Gastrocnemius medialis (tissue), 4 donors: ENCODE measurements at regions not wholly inside any gene's neighbourhood (a gene's known extent, or its start where the extent isn't known, plus 50 kb on each side); places are given as distances from the start of the nearest gene placed in this dataset.

ENCODE experiments used
- ATAC-seq, 2 donors: fragments of 150-250 bp; one replicate each; pipeline ENCODE4 v1.9.1; 2016
- DNase-seq, 2 donors: peaks; one replicate each; pipeline ENCODE4 v3.0.0-alpha.2; 2019
- H3K27ac ChIP-seq, 4 donors: fragments of 200-600 bp; sonication (generic); 1 replicate in 1 of 4; 2 replicates in 3 of 4; pipeline ENCODE4 v1.5.1; 2016 to 2018; ENCODE audit warnings: mild to moderate bottlenecking in 2 of 4, moderate library complexity in 1 of 4
- H3K27me3 ChIP-seq, 3 donors: fragments of 200-600 bp; sonication (generic) in 2 of 3; 1 replicate in 1 of 3; 2 replicates in 2 of 3; pipeline versions ENCODE4 v1.5.1 to v1.6.0; 2016 to 2019; ENCODE audit warnings: mild to moderate bottlenecking in 1 of 3, moderate library complexity in 1 of 3
- H3K36me3 ChIP-seq, 2 donors: fragments of 200-600 bp; sonication (generic) in 1 of 2; one replicate each; pipeline ENCODE4 v1.5.1; 2017 to 2018
- H3K4me1 ChIP-seq, 2 donors: fragments of 200-600 bp; sonication (generic) in 1 of 2; one replicate each; pipeline ENCODE4 v1.5.1; 2016 to 2017; ENCODE audit warnings: mild to moderate bottlenecking in 2 of 2
- H3K4me3 ChIP-seq, 4 donors: fragments of 200-600 bp; sonication (generic) in 3 of 4; 1 replicate in 1 of 4; 2 replicates in 3 of 4; pipeline ENCODE4 v1.5.1; 2016 to 2019; ENCODE audit warnings: mild to moderate bottlenecking in 2 of 4
- H3K9me3 ChIP-seq, 3 donors: fragments of 200-600 bp; sonication (generic) in 2 of 3; 1 replicate in 1 of 3; 2 replicates in 2 of 3; pipeline ENCODE4 v1.5.1; 2016 to 2019
- POLR2A ChIP-seq, 2 donors: fragments of 450-650 bp; IDR thresholded peaks; one replicate each; pipeline ENCODE4 v1.6.1; 2017; ENCODE audit warnings: antibody characterized with exemption in 2 of 2, mild to moderate bottlenecking in 2 of 2, moderate library complexity in 2 of 2
- in situ Hi-C, 4 donors: fragments of 200-750 bp; cut with MboI; loops; one replicate each; pipeline versions ENCODE4 v1.15.0 to v1.8.0; 2017; ENCODE audit warnings: low sequenced_read_pairs in 4 of 4
- intact Hi-C: fragments of 100-400 bp; cut with DNase I; formaldehyde crosslinking; loops from one replicate; pipeline ENCODE4 v1.15.1; 2023; ENCODE audit warnings: low total_unique reads
- TF ChIP-seq, protein P1 (sequence below), 5 experiments: fragments of 450-650 bp in 3 of 5; fragments of 200-600 bp in 2 of 5; sonication (generic) in 2 of 5; IDR thresholded peaks in 4 of 5; conservative IDR thresholded peaks in 1 of 5; 1 replicate in 4 of 5; 2 replicates in 1 of 5; pipeline ENCODE4 v1.5.1; 2016 to 2019; ENCODE audit warnings: antibody characterized with exemption in 5 of 5, mild to moderate bottlenecking in 3 of 5, moderate library complexity in 3 of 5

DNA sequence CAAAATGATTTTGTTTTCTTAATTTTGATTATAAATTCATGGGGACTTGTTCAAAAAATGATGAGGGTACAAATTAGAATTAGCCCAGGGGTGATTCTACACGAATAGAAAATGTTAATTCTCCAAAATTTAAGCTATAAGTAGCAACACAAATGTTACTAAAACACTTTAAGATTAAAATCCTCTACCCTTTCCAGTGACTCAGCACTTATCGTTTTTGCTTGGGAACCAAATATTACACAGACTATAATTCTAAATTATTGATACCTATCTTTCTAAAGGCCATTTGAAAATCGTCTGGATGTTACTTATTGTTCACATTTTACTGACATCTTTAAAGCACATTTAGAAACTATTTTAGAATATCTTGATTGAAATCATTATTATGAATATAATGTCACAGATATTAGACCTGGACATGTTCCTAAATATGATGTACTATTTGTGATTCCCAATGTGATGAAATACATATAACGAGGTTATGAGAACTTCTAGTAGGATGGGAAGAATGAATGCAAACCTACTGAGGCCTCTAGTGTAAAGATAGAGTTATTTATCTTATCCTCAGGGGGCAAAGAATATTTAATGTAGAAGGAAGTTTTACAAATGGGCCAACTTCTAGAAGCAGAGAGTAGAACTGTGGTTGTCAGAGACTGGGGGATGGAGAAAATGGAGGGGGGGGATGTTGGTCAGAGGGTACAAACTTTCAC lies 132.0 kb upstream of the TP63 start:
- ATAC-seq: no peak
- H3K36me3 ChIP-seq: no peaks in the 10 kb centered on the region
- H3K27ac ChIP-seq: no peak overlapping the region
- H3K9me3 ChIP-seq: no peaks in the 10 kb centered on the region
- in situ Hi-C loops: no loop called here
- no peaks in the 10 kb centered on the region for H3K4me1 ChIP-seq
- H3K4me3 ChIP-seq: no peak overlapping the region
- DNase-seq: no peak
- TF ChIP-seq, protein P1, sequence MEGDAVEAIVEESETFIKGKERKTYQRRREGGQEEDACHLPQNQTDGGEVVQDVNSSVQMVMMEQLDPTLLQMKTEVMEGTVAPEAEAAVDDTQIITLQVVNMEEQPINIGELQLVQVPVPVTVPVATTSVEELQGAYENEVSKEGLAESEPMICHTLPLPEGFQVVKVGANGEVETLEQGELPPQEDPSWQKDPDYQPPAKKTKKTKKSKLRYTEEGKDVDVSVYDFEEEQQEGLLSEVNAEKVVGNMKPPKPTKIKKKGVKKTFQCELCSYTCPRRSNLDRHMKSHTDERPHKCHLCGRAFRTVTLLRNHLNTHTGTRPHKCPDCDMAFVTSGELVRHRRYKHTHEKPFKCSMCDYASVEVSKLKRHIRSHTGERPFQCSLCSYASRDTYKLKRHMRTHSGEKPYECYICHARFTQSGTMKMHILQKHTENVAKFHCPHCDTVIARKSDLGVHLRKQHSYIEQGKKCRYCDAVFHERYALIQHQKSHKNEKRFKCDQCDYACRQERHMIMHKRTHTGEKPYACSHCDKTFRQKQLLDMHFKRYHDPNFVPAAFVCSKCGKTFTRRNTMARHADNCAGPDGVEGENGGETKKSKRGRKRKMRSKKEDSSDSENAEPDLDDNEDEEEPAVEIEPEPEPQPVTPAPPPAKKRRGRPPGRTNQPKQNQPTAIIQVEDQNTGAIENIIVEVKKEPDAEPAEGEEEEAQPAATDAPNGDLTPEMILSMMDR (IDR thresholded peaks at IDR 0.05 in 4 of 5, conservative IDR thresholded peaks at IDR 0.05 in 1 of 5): no peak
- no peak for TF ChIP-seq POLR2A (IDR thresholded peaks at IDR 0.05)
- H3K27me3 ChIP-seq: no peaks in the 10 kb centered on the region
- intact Hi-C loops: no loop called here

DNA sequence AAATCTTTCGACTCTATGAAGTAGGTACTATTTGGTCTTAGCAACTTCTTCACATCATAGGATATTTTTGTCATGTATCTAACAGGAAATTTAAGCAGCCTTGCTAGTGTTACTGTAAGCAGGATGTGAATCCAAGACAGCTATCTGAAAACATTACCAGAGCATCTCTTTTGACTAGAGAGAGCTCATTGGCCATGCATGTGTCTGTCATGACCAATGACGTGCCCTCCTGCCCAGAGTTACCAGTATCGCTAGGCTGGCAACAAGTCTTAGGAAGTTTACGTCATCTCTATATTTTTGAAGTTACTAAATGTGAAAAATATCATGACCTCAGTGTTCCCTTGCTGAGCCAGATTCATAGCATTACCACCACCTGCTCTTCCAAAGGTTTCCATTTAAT lies 130.9 kb upstream of the TP63 start:
- no peak for TF ChIP-seq POLR2A (IDR thresholded peaks at IDR 0.05)
- TF ChIP-seq, protein P1 (IDR thresholded peaks at IDR 0.05 in 4 of 5, conservative IDR thresholded peaks at IDR 0.05 in 1 of 5): no peak

DNA sequence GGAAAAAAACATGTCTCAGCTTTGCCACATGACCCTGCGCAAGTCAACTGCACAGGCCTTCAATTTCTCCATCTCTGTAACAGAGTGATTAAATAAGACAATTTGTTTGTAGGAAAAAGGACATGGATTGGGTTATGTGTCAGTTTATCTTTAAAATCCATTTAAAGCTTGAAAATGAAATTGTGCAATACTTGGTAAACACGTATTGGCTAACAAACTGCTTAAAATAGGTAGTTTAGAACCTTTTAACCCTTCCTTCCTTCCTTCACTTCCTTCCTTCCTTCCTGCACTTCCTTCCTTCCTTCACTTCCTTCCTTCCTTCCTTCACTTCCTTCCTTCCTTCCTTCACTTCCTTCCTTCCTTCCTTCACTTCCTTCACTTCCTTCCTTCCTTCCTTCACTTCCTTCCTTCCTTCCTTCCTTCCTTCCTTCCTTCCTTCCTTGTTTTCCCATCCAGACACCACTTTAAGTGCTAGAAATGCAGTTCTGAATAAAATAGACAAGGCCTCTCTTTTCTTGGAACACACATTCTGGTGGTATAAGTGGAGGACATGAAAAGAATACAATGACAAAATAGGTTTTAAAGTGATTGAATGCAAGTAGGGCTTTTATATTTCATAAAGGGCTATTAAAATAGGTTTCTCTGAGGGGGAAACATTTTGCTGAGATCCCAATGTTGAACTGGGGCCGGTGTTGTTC lies 130.2 kb upstream of the TP63 start:
- in situ Hi-C loops: no loop called here
- H3K27me3 ChIP-seq: no peaks in the 10 kb centered on the region
- H3K4me1 ChIP-seq: no peaks in the 10 kb centered on the region
- no peaks in the 10 kb centered on the region for H3K9me3 ChIP-seq
- no peaks in the 10 kb centered on the region for H3K36me3 ChIP-seq
- no peak overlapping the region for H3K4me3 ChIP-seq
- ATAC-seq (peak in 1 of 2 donors; percentile 33), DNase-seq (no peak)
- TF ChIP-seq, protein P1 (IDR thresholded peaks at IDR 0.05 in 4 of 5, conservative IDR thresholded peaks at IDR 0.05 in 1 of 5): no peak
- no peak for TF ChIP-seq POLR2A (IDR thresholded peaks at IDR 0.05)
- intact Hi-C loops: no loop called here
- peak overlapping the region in 3 of 4 donors; percentile 29 to 64 (median 41) for H3K27ac ChIP-seq

More for the DNA sequence above, 130.9 kb upstream of the TP63 start:
- in situ Hi-C loops (no loop called here), intact Hi-C loops (no loop called here)
- no peaks in the 10 kb centered on the region for H3K27me3 ChIP-seq
- no peak overlapping the region for H3K4me3 ChIP-seq
- no peaks in the 10 kb centered on the region for H3K9me3 ChIP-seq
- ATAC-seq (peak; percentile 33 to 86), DNase-seq (no peak)
- no peaks in the 10 kb centered on the region for H3K4me1 ChIP-seq
- no peaks in the 10 kb centered on the region for H3K36me3 ChIP-seq
- H3K27ac ChIP-seq: peak overlapping the region in 3 of 4 donors; percentile 29 to 64 (median 41)

DNA sequence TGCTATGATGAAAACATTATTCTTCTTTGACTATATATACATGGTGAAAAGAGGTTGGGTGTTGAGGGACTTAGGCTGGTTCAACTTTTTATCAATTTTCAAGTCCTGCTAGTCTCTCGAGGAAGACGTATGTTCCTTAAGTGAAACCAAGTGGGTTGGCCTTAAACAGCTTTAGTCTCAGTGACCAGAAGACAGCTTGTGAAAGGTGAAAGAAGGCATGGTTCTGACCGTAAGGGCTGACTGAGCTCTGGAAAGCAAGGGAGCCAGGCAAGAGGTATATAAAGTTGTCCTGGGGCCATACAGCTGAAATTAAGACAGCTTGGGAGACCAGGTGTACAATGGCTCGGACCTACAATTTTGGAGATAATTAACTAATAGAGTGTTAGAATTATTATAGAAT lies 128.9 kb upstream of the TP63 start:
- Histone ChIP-seq H3K27me3 (no peaks in the 10 kb centered on the region), H3K36me3 (no peaks in the 10 kb centered on the region), H3K4me1 (no peaks in the 10 kb centered on the region), H3K27ac (no peak overlapping the region), H3K4me3 (no peak overlapping the region), H3K9me3 (no peaks in the 10 kb centered on the region)
- in situ Hi-C loops: no loop called here
- ATAC-seq: no peak
- intact Hi-C loops: no loop called here
- TF ChIP-seq, protein P1 (IDR thresholded peaks at IDR 0.05 in 4 of 5, conservative IDR thresholded peaks at IDR 0.05 in 1 of 5): no peak
- no peak for TF ChIP-seq POLR2A (IDR thresholded peaks at IDR 0.05)
- no peak for DNase-seq
